ENCODE measurements at regions not wholly inside any gene's neighbourhood (a gene's known extent, or its start where the extent isn't known, plus 50 kb on each side); places are given as distances from the start of the nearest gene placed in this dataset.

- no peak for DNase-seq (ENCODE audit: low spot score)
- no peaks in the 10 kb centered on the region for H3K27me3 ChIP-seq (ENCODE audit: insufficient read depth)
- no peak overlapping the region for H3K4me3 ChIP-seq
- H3F3A ChIP-seq (replicated peaks; ENCODE audit: low read depth), result peaks cover 9% of the 10 kb centered on the region
- Mint-ChIP-seq H3K4me1 (peaks cover 33% of the 10 kb centered on the region), H3K27ac (no peak overlapping the region), H3K36me3 (ENCODE audit: low read depth) (no peaks in the 10 kb centered on the region), H3K4me3 (no peak overlapping the region), H3K9me3 (no peaks in the 10 kb centered on the region), H3K27me3 (ENCODE audit: insufficient read depth, low read depth, poor library complexity) (no peaks in the 10 kb centered on the region)
- no peaks in the 10 kb centered on the region for H3K79me2 ChIP-seq (replicated peaks; ENCODE audit: insufficient read depth)
- peak overlapping the region; percentile 76 for H2AFZ ChIP-seq
- no peak overlapping the region for H3K27ac ChIP-seq (ENCODE audit: low read depth)
- H3K4me1 ChIP-seq (ENCODE audit: insufficient read depth), result peaks cover 30% of the 10 kb centered on the region
- no peaks in the 10 kb centered on the region for H3K36me3 ChIP-seq (ENCODE audit: insufficient read depth)
- no peaks in the 10 kb centered on the region for H4K20me1 ChIP-seq (replicated peaks; ENCODE audit: insufficient read depth)
- H3K4me2 ChIP-seq, result no peak overlapping the region
- no peak for ATAC-seq
- TF ChIP-seq CTCF (conservative IDR thresholded peaks at IDR 0.05; ENCODE audit: low read depth in 2 of 2), result no peak
- no peak for TF ChIP-seq NANOG (IDR thresholded peaks at IDR 0.05; ENCODE audit: borderline replicate concordance)
- H3K9me2 ChIP-seq (ENCODE audit: insufficient read depth), result no peaks in the 10 kb centered on the region
Measured at GRCh38 chr19:33878910-33879810, 82.5 kb downstream of the KCTD15 start.

- H3K36me3 ChIP-seq (ENCODE audit: insufficient read depth), result no peaks in the 10 kb centered on the region
- ATAC-seq (peak; percentile 39), DNase-seq (ENCODE audit: low spot score) (no peak)
- H4K20me1 ChIP-seq (replicated peaks; ENCODE audit: insufficient read depth), result no peaks in the 10 kb centered on the region
- no peaks in the 10 kb centered on the region for H3K79me2 ChIP-seq (replicated peaks; ENCODE audit: insufficient read depth)
- no peak overlapping the region for H3K4me3 Mint-ChIP-seq
- H3K4me1 Mint-ChIP-seq, result peaks cover 39% of the 10 kb centered on the region
- H3K27me3 Mint-ChIP-seq (ENCODE audit: insufficient read depth, low read depth, poor library complexity), result no peaks in the 10 kb centered on the region
- H3K9me3 Mint-ChIP-seq, result no peaks in the 10 kb centered on the region
- H3K4me1 ChIP-seq (ENCODE audit: insufficient read depth), result peaks cover 36% of the 10 kb centered on the region
- no peaks in the 10 kb centered on the region for H3K27me3 ChIP-seq (ENCODE audit: insufficient read depth)
- H3K9me2 ChIP-seq (ENCODE audit: insufficient read depth), result no peaks in the 10 kb centered on the region
- H2AFZ ChIP-seq, result peak overlapping the region; percentile 76
- H3K27ac ChIP-seq (ENCODE audit: low read depth), result no peak overlapping the region
- H3K4me2 ChIP-seq, result peak overlapping the region; percentile 52
- H3K27ac Mint-ChIP-seq, result no peak overlapping the region
- no peak overlapping the region for H3K4me3 ChIP-seq
- no peak for TF ChIP-seq ZNF331 (CRISPR knock-in tag; IDR thresholded peaks at IDR 0.05; ENCODE audit: low read depth)
- no peak for TF ChIP-seq POLR2AphosphoS5 (IDR thresholded peaks at IDR 0.05; ENCODE audit: low read depth)
- no peak for TF ChIP-seq REST (IDR thresholded peaks at IDR 0.05; ENCODE audit: unreplicated experiment)
- no peak for TF ChIP-seq NANOG (IDR thresholded peaks at IDR 0.05; ENCODE audit: borderline replicate concordance)
- no peak for TF ChIP-seq CREB1 (CRISPR knock-in tag; IDR thresholded peaks at IDR 0.05; ENCODE audit: low read depth)
- no peak for TF ChIP-seq JUNB (IDR thresholded peaks at IDR 0.05; ENCODE audit: unreplicated experiment)
- peaks cover 9% of the 10 kb centered on the region for H3F3A ChIP-seq (replicated peaks; ENCODE audit: low read depth)
- H3K36me3 Mint-ChIP-seq (ENCODE audit: low read depth), result no peaks in the 10 kb centered on the region
Measured at GRCh38 chr19:33879818-33880575, 83.3 kb downstream of the KCTD15 start.

Measured in GM23338 (cell line).